Natural killer cell (primary cell): ENCODE measurements at regions not wholly inside any gene's neighbourhood (a gene's known extent, or its start where the extent isn't known, plus 50 kb on each side); places are given as distances from the start of the nearest gene placed in this dataset.

Experiments used
- ATAC-seq, 3 donors: fragments of 150-1000 bp in 2 of 3; fragments of 200-7000 bp in 1 of 3; cut with Tn5 transposase; 1 replicate in 1 of 3; 2 replicates in 2 of 3; pipeline ENCODE4 v1.10.0; 2021; ENCODE audit warnings: mild to moderate bottlenecking in 2 of 3, moderate library complexity in 2 of 3
- DNase-seq, 2 donors: peaks; one replicate each; pipeline versions ENCODE4 v3.0.0 to v3.0.0-alpha.2; 2013 to 2021; ENCODE audit warnings: mixed read lengths in 1 of 2
- H3K27ac ChIP-seq: one replicate; pipeline ENCODE4 v1.5.1; 2013; ENCODE audit warnings: mild to moderate bottlenecking, low read length
- H3K27me3 ChIP-seq: one replicate; pipeline ENCODE4 v1.6.1; 2013; ENCODE audit warnings: low read length; ENCODE audit not compliant: control insufficient read depth, insufficient read depth
- H3K36me3 ChIP-seq: one replicate; pipeline ENCODE4 v1.6.1; 2013; ENCODE audit warnings: low read length; ENCODE audit not compliant: control insufficient read depth, insufficient read depth
- H3K4me1 ChIP-seq: one replicate; pipeline ENCODE4 v1.6.1; 2013; ENCODE audit warnings: low read length; ENCODE audit not compliant: control insufficient read depth, insufficient read depth
- H3K4me3 ChIP-seq: one replicate; pipeline ENCODE4 v1.5.1; 2013; ENCODE audit warnings: low read length
- H3K9me3 ChIP-seq: one replicate; pipeline ENCODE4 v1.6.1; 2013; ENCODE audit warnings: low read length; ENCODE audit not compliant: control insufficient read depth, insufficient read depth
- H3K27ac Mint-ChIP-seq, 2 donors: one replicate each; pipeline ENCODE4 v1.8.0; 2022; ENCODE audit warnings: mild to moderate bottlenecking in 2 of 2, mixed read lengths in 2 of 2, moderate library complexity in 1 of 2
- H3K27me3 Mint-ChIP-seq, 2 donors: one replicate each; pipeline ENCODE4 v1.8.0; 2022; ENCODE audit warnings: low read depth in 2 of 2, mixed read lengths in 2 of 2
- H3K36me3 Mint-ChIP-seq: one replicate; pipeline ENCODE4 v1.8.0; 2022; ENCODE audit warnings: mixed read lengths
- H3K4me1 Mint-ChIP-seq, 2 donors: one replicate each; pipeline ENCODE4 v1.8.0; 2022; ENCODE audit warnings: mixed read lengths in 2 of 2
- H3K4me3 Mint-ChIP-seq: one replicate; pipeline ENCODE4 v1.8.0; 2022; ENCODE audit warnings: mild to moderate bottlenecking, moderate library complexity, mixed read lengths
- H3K9me3 Mint-ChIP-seq, 2 donors: one replicate each; pipeline ENCODE4 v1.8.0; 2022; ENCODE audit warnings: mixed read lengths in 2 of 2
- WGBS: methylation state at CpG from one replicate; pipeline ENCODE4 v1.1.7; 2013; ENCODE audit warnings: missing lambda C conversion rate; ENCODE audit not compliant: insufficient coverage; 5-methylcytosine and 5-hydroxymethylcytosine counted together
- intact Hi-C: fragments of 100-400 bp; cut with micrococcal nuclease; formaldehyde crosslinking; loops from one replicate; pipeline ENCODE4 v1.14.2; 2022
- TF ChIP-seq, protein P1 (sequence below): fragments of 200-600 bp; IDR thresholded peaks from one replicate; pipeline ENCODE4 v1.8.0; 2022; ENCODE audit warnings: antibody characterized with exemption

DNA sequence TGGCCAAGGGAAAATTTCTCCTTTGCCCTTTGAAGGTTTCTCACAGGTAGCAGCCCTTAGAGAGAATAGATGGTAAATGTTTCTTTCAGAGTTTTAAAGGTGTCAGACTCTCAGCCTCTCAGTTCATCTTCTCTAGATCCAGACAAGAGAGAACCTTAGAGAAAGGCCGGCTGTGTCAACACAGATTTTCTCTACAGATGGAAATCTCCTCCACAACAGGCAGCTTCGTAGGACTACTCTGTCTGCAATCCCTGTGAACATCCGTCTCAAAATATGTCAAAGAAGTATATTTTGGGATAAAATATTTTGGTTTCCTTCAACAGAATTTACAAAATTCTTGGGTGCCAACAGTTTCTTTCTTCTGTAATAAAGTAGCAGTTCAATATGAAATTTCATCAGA lies 282.1 kb upstream of the POU1F1 start:
- Histone ChIP-seq H3K4me3 (no peak overlapping the region), H3K36me3 (no peaks in the 10 kb centered on the region), H3K27ac (no peak overlapping the region), H3K4me1 (no peaks in the 10 kb centered on the region), H3K9me3 (no peaks in the 10 kb centered on the region), H3K27me3 (no peaks in the 10 kb centered on the region)
- Mint-ChIP-seq H3K36me3 (no peaks in the 10 kb centered on the region), H3K27me3 (no peaks in the 10 kb centered on the region), H3K9me3 (peaks cover 0 to 2% of the 10 kb centered on the region in 2 donors), H3K4me1 (no peaks in the 10 kb centered on the region), H3K27ac (no peak overlapping the region), H3K4me3 (no peak overlapping the region)
- WGBS, result 92% methylated on average over 1 of the region's 3 CpGs
- TF ChIP-seq, protein P1, sequence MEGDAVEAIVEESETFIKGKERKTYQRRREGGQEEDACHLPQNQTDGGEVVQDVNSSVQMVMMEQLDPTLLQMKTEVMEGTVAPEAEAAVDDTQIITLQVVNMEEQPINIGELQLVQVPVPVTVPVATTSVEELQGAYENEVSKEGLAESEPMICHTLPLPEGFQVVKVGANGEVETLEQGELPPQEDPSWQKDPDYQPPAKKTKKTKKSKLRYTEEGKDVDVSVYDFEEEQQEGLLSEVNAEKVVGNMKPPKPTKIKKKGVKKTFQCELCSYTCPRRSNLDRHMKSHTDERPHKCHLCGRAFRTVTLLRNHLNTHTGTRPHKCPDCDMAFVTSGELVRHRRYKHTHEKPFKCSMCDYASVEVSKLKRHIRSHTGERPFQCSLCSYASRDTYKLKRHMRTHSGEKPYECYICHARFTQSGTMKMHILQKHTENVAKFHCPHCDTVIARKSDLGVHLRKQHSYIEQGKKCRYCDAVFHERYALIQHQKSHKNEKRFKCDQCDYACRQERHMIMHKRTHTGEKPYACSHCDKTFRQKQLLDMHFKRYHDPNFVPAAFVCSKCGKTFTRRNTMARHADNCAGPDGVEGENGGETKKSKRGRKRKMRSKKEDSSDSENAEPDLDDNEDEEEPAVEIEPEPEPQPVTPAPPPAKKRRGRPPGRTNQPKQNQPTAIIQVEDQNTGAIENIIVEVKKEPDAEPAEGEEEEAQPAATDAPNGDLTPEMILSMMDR, result no peak
- DNase-seq (no peak), ATAC-seq (no peak)
- intact Hi-C loops, result no loop called here

DNA sequence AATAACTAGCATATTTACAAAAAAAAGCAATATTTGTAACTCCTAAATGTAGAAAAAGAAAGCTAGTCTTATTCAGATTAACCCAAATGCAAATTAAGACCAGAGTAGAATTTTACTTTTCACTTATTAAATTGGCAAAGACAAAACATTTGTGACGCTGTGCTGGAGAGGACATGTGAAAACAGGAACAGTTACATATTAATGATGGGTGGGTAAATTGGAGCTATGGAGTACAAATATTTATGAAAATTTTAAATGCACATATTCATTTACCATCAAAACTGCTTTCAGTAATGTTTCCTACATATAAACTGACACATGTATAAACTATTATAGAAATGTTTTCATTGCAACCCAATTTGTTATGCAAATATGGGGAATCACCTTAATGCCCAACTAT lies 278.9 kb upstream of the POU1F1 start:
- Mint-ChIP-seq H3K36me3 (no peaks in the 10 kb centered on the region), H3K4me3 (no peak overlapping the region), H3K27me3 (no peaks in the 10 kb centered on the region), H3K9me3 (peaks cover 0 to 2% of the 10 kb centered on the region in 2 donors), H3K27ac (no peak overlapping the region), H3K4me1 (no peaks in the 10 kb centered on the region)
- ATAC-seq (no peak), DNase-seq (no peak)
- no CpG with 5 or more reads among the region's 1 CpG for WGBS
- no peaks in the 10 kb centered on the region for H3K9me3 ChIP-seq
- intact Hi-C loops, result no loop called here
- no peak overlapping the region for H3K27ac ChIP-seq
- H3K4me3 ChIP-seq, result no peak overlapping the region
- H3K27me3 ChIP-seq, result no peaks in the 10 kb centered on the region
- H3K4me1 ChIP-seq, result no peaks in the 10 kb centered on the region
- H3K36me3 ChIP-seq, result no peaks in the 10 kb centered on the region
- TF ChIP-seq, protein P1, result no peak

DNA sequence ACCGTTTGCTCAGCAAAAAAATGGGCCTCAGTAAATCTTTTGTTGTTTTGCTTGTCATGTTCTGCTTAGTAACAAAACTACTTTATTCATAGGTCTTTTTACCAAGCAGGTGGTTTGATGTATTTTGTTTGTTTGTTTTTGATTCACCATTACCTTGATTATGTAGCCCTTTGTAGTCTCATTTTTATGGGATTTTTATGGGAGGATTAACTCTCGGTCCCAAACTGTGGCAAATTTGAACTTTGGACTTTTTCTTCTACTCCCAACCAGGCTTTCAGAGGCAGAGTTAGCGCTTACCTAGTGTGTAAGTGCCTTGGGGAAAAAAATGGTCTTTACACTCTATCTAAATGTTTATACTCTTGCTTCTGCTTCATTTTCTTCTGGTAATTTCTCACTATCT lies 276.7 kb upstream of the POU1F1 start:
- Histone ChIP-seq H3K4me1 (no peaks in the 10 kb centered on the region), H3K36me3 (no peaks in the 10 kb centered on the region), H3K4me3 (no peak overlapping the region), H3K27ac (no peak overlapping the region), H3K9me3 (no peaks in the 10 kb centered on the region), H3K27me3 (no peaks in the 10 kb centered on the region)
- H3K27me3 Mint-ChIP-seq, result no peaks in the 10 kb centered on the region
- intact Hi-C loops, result no loop called here
- no peak overlapping the region for H3K27ac Mint-ChIP-seq
- H3K9me3 Mint-ChIP-seq, result peaks cover 0 to 8% of the 10 kb centered on the region in 2 donors
- TF ChIP-seq, protein P1, result no peak
- no peak for ATAC-seq
- H3K4me3 Mint-ChIP-seq, result no peak overlapping the region
- H3K36me3 Mint-ChIP-seq, result no peaks in the 10 kb centered on the region
- no peak for DNase-seq
- 100% methylated on average over 1 of the region's 3 CpGs for WGBS
- H3K4me1 Mint-ChIP-seq, result no peaks in the 10 kb centered on the region

DNA sequence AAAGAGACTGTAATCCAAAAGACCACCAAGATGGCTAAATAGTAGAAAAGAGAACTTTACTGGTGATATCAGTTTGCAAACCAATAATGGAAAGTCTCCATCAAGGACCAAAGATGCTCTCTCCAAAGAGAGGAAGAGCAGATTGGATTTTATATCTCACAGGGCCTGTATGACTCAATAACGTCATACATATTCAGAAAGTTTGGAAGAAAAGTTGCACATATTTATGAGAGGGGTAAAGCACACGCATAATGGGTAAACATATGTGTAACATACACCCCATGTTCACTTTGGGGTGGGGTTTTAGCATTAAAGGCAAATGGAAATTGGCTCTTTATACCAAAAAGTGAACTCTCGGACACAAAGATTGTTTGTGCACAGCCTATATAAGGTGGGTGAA lies 274.5 kb upstream of the POU1F1 start:
- H3K27ac Mint-ChIP-seq, result no peak overlapping the region
- no peaks in the 10 kb centered on the region for H3K36me3 Mint-ChIP-seq
- no peaks in the 10 kb centered on the region for H3K27me3 ChIP-seq
- ATAC-seq, result no peak
- TF ChIP-seq, protein P1, result no peak
- no peak overlapping the region for H3K4me3 Mint-ChIP-seq
- H3K4me3 ChIP-seq, result no peak overlapping the region
- H3K27me3 Mint-ChIP-seq, result no peaks in the 10 kb centered on the region
- WGBS, result 93% methylated on average over 3 of the region's 3 CpGs
- H3K9me3 ChIP-seq, result no peaks in the 10 kb centered on the region
- peaks cover 2 to 8% of the 10 kb centered on the region in 2 donors for H3K9me3 Mint-ChIP-seq
- H3K4me1 Mint-ChIP-seq, result no peaks in the 10 kb centered on the region
- DNase-seq, result no peak
- no peaks in the 10 kb centered on the region for H3K4me1 ChIP-seq
- intact Hi-C loops, result no loop called here
- no peaks in the 10 kb centered on the region for H3K36me3 ChIP-seq
- H3K27ac ChIP-seq, result no peak overlapping the region
